ENCODE measurements at regions not wholly inside any gene's neighbourhood (a gene's known extent, or its start where the extent isn't known, plus 50 kb on each side); places are given as distances from the start of the nearest gene placed in this dataset.

GRCh38 chrX:30950391-30950790, 61.3 kb upstream of the TAB3 start:
- Histone ChIP-seq H3K9ac (no peak overlapping the region), H3K79me2 (ENCODE audit: insufficient read depth, low read depth) (no peaks in the 10 kb centered on the region), H3K4me1 (ENCODE audit: low read depth, poor library complexity, severe bottlenecking) (no peaks in the 10 kb centered on the region), H3K36me3 (ENCODE audit: insufficient read depth) (no peaks in the 10 kb centered on the region), H3K4me3 (IDR thresholded peaks at IDR 0.05; ENCODE audit: insufficient read depth, low read depth, low read length) (no peak overlapping the region), H4K20me1 (ENCODE audit: insufficient read depth) (no peaks in the 10 kb centered on the region), H3K4me2 (no peak overlapping the region), H3K27me3 (ENCODE audit: insufficient read depth, low read depth) (no peaks in the 10 kb centered on the region), H2AFZ (ENCODE audit: low read depth) (no peak overlapping the region), H3K27ac (no peak overlapping the region)
- TF ChIP-seq CTCF (conservative IDR thresholded peaks at IDR 0.05; ENCODE audit: low read depth, low read length): no peak

- no peak overlapping the region for H3K27ac ChIP-seq
- no peak overlapping the region for H3K4me2 ChIP-seq
- H3K36me3 ChIP-seq (ENCODE audit: insufficient read depth): no peaks in the 10 kb centered on the region
- H3K79me2 ChIP-seq (ENCODE audit: insufficient read depth, low read depth): no peaks in the 10 kb centered on the region
- no peaks in the 10 kb centered on the region for H3K4me1 ChIP-seq (ENCODE audit: low read depth, poor library complexity, severe bottlenecking)
- H4K20me1 ChIP-seq (ENCODE audit: insufficient read depth): no peaks in the 10 kb centered on the region
- H2AFZ ChIP-seq (ENCODE audit: low read depth): no peak overlapping the region
- H3K27me3 ChIP-seq (ENCODE audit: insufficient read depth, low read depth): no peaks in the 10 kb centered on the region
- no peak overlapping the region for H3K9ac ChIP-seq
- TF ChIP-seq CTCF (conservative IDR thresholded peaks at IDR 0.05; ENCODE audit: low read depth, low read length): no peak
- H3K4me3 ChIP-seq (IDR thresholded peaks at IDR 0.05; ENCODE audit: insufficient read depth, low read depth, low read length): no peak overlapping the region
Observed at GRCh38 chrX:30949554-30949953, 60.5 kb upstream of the TAB3 start.

- Histone ChIP-seq H3K36me3 (ENCODE audit: insufficient read depth) (no peaks in the 10 kb centered on the region), H3K79me2 (ENCODE audit: insufficient read depth, low read depth) (no peaks in the 10 kb centered on the region), H4K20me1 (ENCODE audit: insufficient read depth) (no peaks in the 10 kb centered on the region), H3K9ac (no peak overlapping the region), H3K27ac (no peak overlapping the region), H3K4me3 (IDR thresholded peaks at IDR 0.05; ENCODE audit: insufficient read depth, low read depth, low read length) (no peak overlapping the region), H3K27me3 (ENCODE audit: insufficient read depth, low read depth) (no peaks in the 10 kb centered on the region), H3K4me2 (no peak overlapping the region), H3K4me1 (ENCODE audit: low read depth, poor library complexity, severe bottlenecking) (no peaks in the 10 kb centered on the region), H2AFZ (ENCODE audit: low read depth) (no peak overlapping the region)
- no peak for TF ChIP-seq CTCF (conservative IDR thresholded peaks at IDR 0.05; ENCODE audit: low read depth, low read length)
Observed at GRCh38 chrX:30948626-30949025, 59.6 kb upstream of the TAB3 start.

GRCh38 chrX:30948051-30948450, 59.0 kb upstream of the TAB3 start:
- no peak overlapping the region for H3K27ac ChIP-seq
- no peaks in the 10 kb centered on the region for H4K20me1 ChIP-seq (ENCODE audit: insufficient read depth)
- no peaks in the 10 kb centered on the region for H3K36me3 ChIP-seq (ENCODE audit: insufficient read depth)
- TF ChIP-seq CTCF (conservative IDR thresholded peaks at IDR 0.05; ENCODE audit: low read depth, low read length): no peak
- no peaks in the 10 kb centered on the region for H3K79me2 ChIP-seq (ENCODE audit: insufficient read depth, low read depth)
- no peak overlapping the region for H2AFZ ChIP-seq (ENCODE audit: low read depth)
- no peak overlapping the region for H3K4me3 ChIP-seq (IDR thresholded peaks at IDR 0.05; ENCODE audit: insufficient read depth, low read depth, low read length)
- no peaks in the 10 kb centered on the region for H3K27me3 ChIP-seq (ENCODE audit: insufficient read depth, low read depth)
- H3K4me1 ChIP-seq (ENCODE audit: low read depth, poor library complexity, severe bottlenecking): no peaks in the 10 kb centered on the region
- H3K4me2 ChIP-seq: no peak overlapping the region
- no peak overlapping the region for H3K9ac ChIP-seq

- Histone ChIP-seq H3K36me3 (ENCODE audit: insufficient read depth) (no peaks in the 10 kb centered on the region), H3K79me2 (ENCODE audit: insufficient read depth, low read depth) (no peaks in the 10 kb centered on the region), H3K27me3 (ENCODE audit: insufficient read depth, low read depth) (no peaks in the 10 kb centered on the region), H3K9ac (no peak overlapping the region), H3K27ac (no peak overlapping the region), H4K20me1 (ENCODE audit: insufficient read depth) (no peaks in the 10 kb centered on the region), H2AFZ (ENCODE audit: low read depth) (no peak overlapping the region), H3K4me2 (no peak overlapping the region), H3K4me1 (ENCODE audit: low read depth, poor library complexity, severe bottlenecking) (no peaks in the 10 kb centered on the region), H3K4me3 (IDR thresholded peaks at IDR 0.05; ENCODE audit: insufficient read depth, low read depth, low read length) (no peak overlapping the region)
- TF ChIP-seq CTCF (conservative IDR thresholded peaks at IDR 0.05; ENCODE audit: low read depth, low read length): no peak
Observed at GRCh38 chrX:30943984-30944383, 54.9 kb upstream of the TAB3 start.
